Uterus (tissue), 3 donors: ENCODE measurements at regions not wholly inside any gene's neighbourhood (a gene's known extent, or its start where the extent isn't known, plus 50 kb on each side); places are given as distances from the start of the nearest gene placed in this dataset.

Experiments
- DNase-seq, 2 donors: peaks; one replicate each; pipeline ENCODE4 v3.0.0-alpha.2; 2019 to 2020
- H3K27ac ChIP-seq, 2 donors: fragments of 200-600 bp; sonication (generic); 1 replicate in 1 of 2; 2 replicates in 1 of 2; pipeline ENCODE4 v1.5.1; 2016 to 2018
- H3K27me3 ChIP-seq, 2 donors: fragments of 200-600 bp; sonication (generic); one replicate each; pipeline ENCODE4 v1.5.1; 2018 to 2019; ENCODE audit warnings: control low read depth in 1 of 2
- H3K36me3 ChIP-seq, 2 donors: fragments of 200-600 bp; sonication (generic); one replicate each; pipeline ENCODE4 v1.5.1; 2019; ENCODE audit warnings: control low read depth in 1 of 2
- H3K4me1 ChIP-seq, 2 donors: fragments of 200-600 bp; sonication (generic); one replicate each; pipeline ENCODE4 v1.5.1; 2018 to 2019; ENCODE audit warnings: control low read depth in 1 of 2
- H3K4me3 ChIP-seq, 2 donors: fragments of 200-600 bp; sonication (generic); 1 replicate in 1 of 2; 2 replicates in 1 of 2; pipeline ENCODE4 v1.5.1; 2018 to 2019; ENCODE audit warnings: mild to moderate bottlenecking in 1 of 2
- H3K9me3 ChIP-seq, 2 donors: fragments of 200-600 bp; sonication (generic); one replicate each; pipeline ENCODE4 v1.5.1; 2019; ENCODE audit warnings: control low read depth in 1 of 2
- POLR2A ChIP-seq, 2 donors: fragments of 450-650 bp; IDR thresholded peaks; one replicate each; pipeline ENCODE4 v1.6.1; 2016; ENCODE audit warnings: antibody characterized with exemption in 2 of 2, mild to moderate bottlenecking in 1 of 2, moderate library complexity in 1 of 2
- intact Hi-C: fragments of 100-400 bp; cut with DNase I; formaldehyde crosslinking; loops from one replicate; pipeline ENCODE4 v1.15.1; 2023; ENCODE audit warnings: low total_unique reads
- TF ChIP-seq, protein P1 (sequence below), 4 experiments: fragments of 200-600 bp in 2 of 4; fragments of 450-650 bp in 2 of 4; sonication (generic) in 2 of 4; IDR thresholded peaks; one replicate each; pipeline ENCODE4 v1.5.1; 2016 to 2019; ENCODE audit warnings: antibody characterized with exemption in 4 of 4, mild to moderate bottlenecking in 2 of 4, moderate library complexity in 1 of 4
- donor health status: DM: yes; HTN: yes; CAD: no.

DNA sequence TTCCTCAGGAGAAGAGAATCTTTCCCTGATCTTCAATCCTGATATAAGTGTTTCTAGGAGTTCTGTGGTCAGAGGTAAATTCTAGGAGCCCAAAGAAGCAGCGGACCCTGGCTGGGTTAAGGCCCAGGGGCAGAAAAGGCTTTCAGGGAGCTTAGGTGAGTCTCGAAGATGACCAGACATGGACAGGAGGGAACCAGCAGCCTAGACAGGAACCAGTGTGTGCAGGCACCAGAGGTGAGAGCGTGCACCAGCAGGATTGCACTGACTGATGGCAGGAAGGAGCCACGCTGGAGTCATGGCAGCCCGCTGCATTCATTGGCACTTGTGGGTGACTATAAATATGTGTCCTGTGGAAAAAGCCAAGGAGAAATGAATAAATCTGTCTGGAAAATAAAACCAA is 489.9 kb downstream of the BCL11B start:
- Histone ChIP-seq H3K27ac (no peak overlapping the region), H3K9me3 (no peaks in the 10 kb centered on the region), H3K4me1 (no peaks in the 10 kb centered on the region), H3K4me3 (no peak overlapping the region), H3K27me3 (no peaks in the 10 kb centered on the region), H3K36me3 (no peaks in the 10 kb centered on the region)
- no peak for TF ChIP-seq POLR2A (IDR thresholded peaks at IDR 0.05)
- TF ChIP-seq, protein P1, sequence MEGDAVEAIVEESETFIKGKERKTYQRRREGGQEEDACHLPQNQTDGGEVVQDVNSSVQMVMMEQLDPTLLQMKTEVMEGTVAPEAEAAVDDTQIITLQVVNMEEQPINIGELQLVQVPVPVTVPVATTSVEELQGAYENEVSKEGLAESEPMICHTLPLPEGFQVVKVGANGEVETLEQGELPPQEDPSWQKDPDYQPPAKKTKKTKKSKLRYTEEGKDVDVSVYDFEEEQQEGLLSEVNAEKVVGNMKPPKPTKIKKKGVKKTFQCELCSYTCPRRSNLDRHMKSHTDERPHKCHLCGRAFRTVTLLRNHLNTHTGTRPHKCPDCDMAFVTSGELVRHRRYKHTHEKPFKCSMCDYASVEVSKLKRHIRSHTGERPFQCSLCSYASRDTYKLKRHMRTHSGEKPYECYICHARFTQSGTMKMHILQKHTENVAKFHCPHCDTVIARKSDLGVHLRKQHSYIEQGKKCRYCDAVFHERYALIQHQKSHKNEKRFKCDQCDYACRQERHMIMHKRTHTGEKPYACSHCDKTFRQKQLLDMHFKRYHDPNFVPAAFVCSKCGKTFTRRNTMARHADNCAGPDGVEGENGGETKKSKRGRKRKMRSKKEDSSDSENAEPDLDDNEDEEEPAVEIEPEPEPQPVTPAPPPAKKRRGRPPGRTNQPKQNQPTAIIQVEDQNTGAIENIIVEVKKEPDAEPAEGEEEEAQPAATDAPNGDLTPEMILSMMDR (IDR thresholded peaks at IDR 0.05) = no peak
- no peak for DNase-seq
- intact Hi-C loops = no loop called here

DNA sequence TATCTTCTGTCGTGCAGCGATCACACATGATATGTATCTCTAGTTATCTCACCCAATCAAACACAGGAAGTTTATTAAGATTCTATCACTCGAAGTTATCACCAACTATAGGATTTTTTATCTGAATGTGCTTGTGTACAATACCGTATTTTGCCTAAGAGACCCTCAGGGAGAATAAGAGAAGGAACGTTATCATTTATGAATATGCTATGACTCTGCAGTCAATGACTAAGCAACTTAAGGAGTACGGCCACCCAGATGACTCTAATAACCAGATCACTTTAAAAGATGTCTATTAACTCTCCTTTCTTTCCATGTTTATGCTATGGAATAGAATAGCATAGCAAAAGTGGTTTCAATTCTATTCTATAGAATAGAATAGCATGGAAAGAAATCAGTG is 486.4 kb downstream of the BCL11B start:
- intact Hi-C loops = no loop called here
- TF ChIP-seq, protein P1 (IDR thresholded peaks at IDR 0.05) = no peak
- TF ChIP-seq POLR2A (IDR thresholded peaks at IDR 0.05) = no peak
- no peak for DNase-seq
- Histone ChIP-seq H3K4me3 (no peak overlapping the region), H3K27ac (no peak overlapping the region), H3K36me3 (no peaks in the 10 kb centered on the region), H3K4me1 (no peaks in the 10 kb centered on the region), H3K27me3 (no peaks in the 10 kb centered on the region), H3K9me3 (no peaks in the 10 kb centered on the region)

DNA sequence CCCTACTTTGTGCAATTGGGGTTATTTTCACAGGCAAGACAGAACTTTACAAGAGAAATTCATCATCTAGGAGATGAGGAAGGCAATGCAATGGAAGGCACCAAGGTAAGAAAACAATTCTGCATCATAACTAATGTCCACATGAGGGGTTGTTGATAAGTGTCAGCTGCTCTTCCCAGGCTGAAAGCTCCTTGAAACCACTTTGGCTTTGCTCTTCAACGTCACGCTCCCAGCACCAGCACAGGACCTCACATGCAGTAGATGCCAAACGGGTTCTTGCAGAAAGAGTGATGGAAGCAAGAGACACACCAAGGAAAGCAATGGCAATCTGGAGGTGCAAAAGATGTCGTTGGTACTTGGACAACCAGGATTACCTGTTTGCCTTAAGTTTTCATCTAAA is 485.5 kb downstream of the BCL11B start:
- H3K9me3 ChIP-seq = no peaks in the 10 kb centered on the region
- H3K27me3 ChIP-seq = no peaks in the 10 kb centered on the region
- H3K36me3 ChIP-seq = no peaks in the 10 kb centered on the region
- H3K4me3 ChIP-seq = no peak overlapping the region
- no peak for DNase-seq
- intact Hi-C loops = no loop called here
- H3K4me1 ChIP-seq = no peaks in the 10 kb centered on the region
- H3K27ac ChIP-seq = no peak overlapping the region
- no peak for TF ChIP-seq POLR2A (IDR thresholded peaks at IDR 0.05)
- TF ChIP-seq, protein P1 (IDR thresholded peaks at IDR 0.05) = no peak

DNA sequence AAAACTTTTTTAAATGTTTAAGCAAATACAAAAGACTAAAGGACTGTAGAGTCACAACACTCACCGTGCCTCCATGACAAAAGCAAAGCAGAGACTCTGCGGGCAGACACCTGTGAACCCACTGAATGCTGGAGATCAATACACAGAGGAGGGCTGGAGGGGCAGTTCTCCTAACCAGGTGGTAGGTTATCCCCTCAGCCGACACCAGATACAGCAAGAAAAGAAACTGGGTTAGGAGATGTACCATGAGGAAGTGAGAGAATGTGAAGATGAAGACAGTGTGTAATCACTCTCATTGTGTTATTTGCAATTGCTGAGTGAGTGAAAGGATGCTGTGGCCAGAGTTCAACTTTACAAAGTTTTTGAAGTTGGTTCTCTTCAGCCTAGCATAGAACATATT is 480.3 kb downstream of the BCL11B start:
- H3K36me3 ChIP-seq = no peaks in the 10 kb centered on the region
- H3K9me3 ChIP-seq = no peaks in the 10 kb centered on the region
- no peaks in the 10 kb centered on the region for H3K27me3 ChIP-seq
- no peak overlapping the region for H3K27ac ChIP-seq
- no peak for DNase-seq
- TF ChIP-seq, protein P1 (IDR thresholded peaks at IDR 0.05) = no peak
- no peaks in the 10 kb centered on the region for H3K4me1 ChIP-seq
- H3K4me3 ChIP-seq = no peak overlapping the region
- intact Hi-C loops = no loop called here

DNA sequence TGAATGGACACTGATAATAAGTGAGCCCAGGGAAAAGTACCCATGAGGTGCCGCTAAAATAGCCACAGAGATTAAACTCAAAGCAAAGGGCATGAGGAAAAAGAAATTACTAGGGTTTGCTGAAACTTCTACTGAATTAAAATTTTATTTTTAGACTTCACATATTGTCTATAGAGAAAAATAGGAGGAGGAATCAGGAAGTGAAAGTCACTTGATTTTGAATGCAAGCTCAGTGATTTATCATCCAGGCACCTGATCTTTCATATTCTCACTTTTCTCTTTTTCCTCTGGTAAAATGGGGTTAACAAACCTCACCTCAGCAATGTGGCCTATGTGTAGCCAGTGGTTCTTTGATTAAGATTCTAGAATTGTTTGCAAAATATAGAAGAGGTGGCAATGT is 479.8 kb downstream of the BCL11B start:
- intact Hi-C loops = no loop called here
- no peaks in the 10 kb centered on the region for H3K4me1 ChIP-seq
- H3K36me3 ChIP-seq = no peaks in the 10 kb centered on the region
- no peak for TF ChIP-seq POLR2A (IDR thresholded peaks at IDR 0.05)
- TF ChIP-seq, protein P1 (IDR thresholded peaks at IDR 0.05) = no peak
- H3K9me3 ChIP-seq = no peaks in the 10 kb centered on the region
- DNase-seq = no peak
- no peak overlapping the region for H3K4me3 ChIP-seq
- H3K27me3 ChIP-seq = no peaks in the 10 kb centered on the region
- no peak overlapping the region for H3K27ac ChIP-seq
